ENCODE measurements at regions not wholly inside any gene's neighbourhood (a gene's known extent, or its start where the extent isn't known, plus 50 kb on each side); places are given as distances from the start of the nearest gene placed in this dataset.

- no peak for TF ChIP-seq TAF1 (IDR thresholded peaks at IDR 0.05; ENCODE audit: borderline replicate concordance, low read depth, low read length)
- H3K9me3 ChIP-seq, result no peaks in the 10 kb centered on the region
- H3K9me2 ChIP-seq, result no peaks in the 10 kb centered on the region
- H3K4me3 ChIP-seq (ENCODE audit: low read depth in 2 of 2, low read length in 1 of 2), result no peak overlapping the region
- no peaks in the 10 kb centered on the region for H4K20me1 ChIP-seq (ENCODE audit: insufficient read depth)
- ChIA-PET POLR2A (no interaction called here), CTCF (interaction anchor here (1.2 kb wide), 1 partner anchor 256 kb away, joined by 4 read pairs; no protein-coding TSS in a partner anchor)
- H3K9ac ChIP-seq, result no peak overlapping the region
- DNase-seq, result no peak
- H3K4me1 ChIP-seq (ENCODE audit: control insufficient read depth in 1 of 2, insufficient read depth in 2 of 2, low read depth in 1 of 2, low read length in 1 of 2), result peaks cover 0 to 3% of the 10 kb centered on the region in 2 experiments; a peak in 1 of 4 replicates
- 0% methylated on average over 1 of the region's 1 CpG for WGBS (ENCODE audit: low lambda C conversion rate)
- H3K36me3 ChIP-seq (replicated peaks in 1 of 2; ENCODE audit: control insufficient read depth in 1 of 2, insufficient read depth in 2 of 2, low read length in 1 of 2), result no peaks in the 10 kb centered on the region
- H2AFZ ChIP-seq (ENCODE audit: low read depth), result no peak overlapping the region
- no peaks in the 10 kb centered on the region for H3F3A ChIP-seq (replicated peaks; ENCODE audit: insufficient read depth)
- H3K4me2 ChIP-seq, result no peak overlapping the region
- no peaks in the 10 kb centered on the region for H3K79me2 ChIP-seq (ENCODE audit: insufficient read depth)
- no peaks in the 10 kb centered on the region for H3K27me3 ChIP-seq (ENCODE audit: insufficient read depth)
- no peak overlapping the region for H3K27ac ChIP-seq (ENCODE audit: low read depth in 2 of 2, low read length in 1 of 2)
These were observed 163.9 kb downstream of the ASCL4 start for GRCh38 chr12:107938446-107938845.

DNA sequence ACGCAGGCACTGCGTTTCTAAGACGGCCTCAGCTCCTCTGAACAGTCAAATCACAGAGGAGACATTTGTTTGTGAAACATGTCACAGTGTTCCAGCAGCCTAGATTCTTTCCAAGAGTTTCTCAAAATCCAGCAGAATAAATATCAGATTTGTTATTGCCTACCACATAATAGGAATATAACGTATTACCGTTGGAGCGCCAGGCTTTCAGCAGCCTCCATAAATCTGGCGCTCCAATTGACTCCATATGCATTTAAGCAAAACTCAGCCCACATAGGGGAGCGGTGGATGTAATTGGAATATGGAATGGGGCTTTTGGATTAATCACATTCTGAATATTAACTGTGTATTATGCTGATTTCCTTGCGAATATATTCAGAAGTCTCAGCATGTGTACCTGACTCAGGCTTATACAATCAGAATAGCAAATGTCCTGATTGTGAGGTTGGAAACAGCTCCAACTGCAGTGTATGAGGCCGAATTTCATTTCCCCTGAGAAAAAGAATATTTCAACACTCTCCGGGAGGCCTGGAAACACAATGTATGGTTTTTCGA, 174.0 kb downstream of the ASCL4 start:
- Histone ChIP-seq H2AFZ (ENCODE audit: low read depth) (no peak overlapping the region), H3K27me3 (ENCODE audit: insufficient read depth) (no peaks in the 10 kb centered on the region), H3K9me2 (no peaks in the 10 kb centered on the region), H3K9me3 (no peaks in the 10 kb centered on the region), H4K20me1 (ENCODE audit: insufficient read depth) (no peaks in the 10 kb centered on the region), H3K4me3 (ENCODE audit: low read depth in 2 of 2, low read length in 1 of 2) (no peak overlapping the region), H3K27ac (ENCODE audit: low read depth in 2 of 2, low read length in 1 of 2) (no peak overlapping the region), H3K4me1 (ENCODE audit: control insufficient read depth in 1 of 2, insufficient read depth in 2 of 2, low read depth in 1 of 2, low read length in 1 of 2) (no peaks in the 10 kb centered on the region), H3K4me2 (no peak overlapping the region), H3F3A (replicated peaks; ENCODE audit: insufficient read depth) (no peaks in the 10 kb centered on the region), H3K36me3 (replicated peaks in 1 of 2; ENCODE audit: control insufficient read depth in 1 of 2, insufficient read depth in 2 of 2, low read length in 1 of 2) (no peaks in the 10 kb centered on the region), H3K79me2 (ENCODE audit: insufficient read depth) (no peaks in the 10 kb centered on the region), H3K9ac (no peak overlapping the region)
- 54% methylated on average over 12 of the region's 12 CpGs for WGBS (ENCODE audit: low lambda C conversion rate)
- ChIA-PET POLR2A (no interaction called here), CTCF (interaction anchor here (1.2 kb wide), 1 partner anchor 30 kb away, joined by 5 read pairs; no protein-coding TSS in a partner anchor)
- no peak for TF ChIP-seq RAD21 (IDR thresholded peaks at IDR 0.05; ENCODE audit: low read length)
- no peak for TF ChIP-seq NRF1 (IDR thresholded peaks at IDR 0.05; ENCODE audit: low read depth, low read length)
- TF ChIP-seq, protein P1, sequence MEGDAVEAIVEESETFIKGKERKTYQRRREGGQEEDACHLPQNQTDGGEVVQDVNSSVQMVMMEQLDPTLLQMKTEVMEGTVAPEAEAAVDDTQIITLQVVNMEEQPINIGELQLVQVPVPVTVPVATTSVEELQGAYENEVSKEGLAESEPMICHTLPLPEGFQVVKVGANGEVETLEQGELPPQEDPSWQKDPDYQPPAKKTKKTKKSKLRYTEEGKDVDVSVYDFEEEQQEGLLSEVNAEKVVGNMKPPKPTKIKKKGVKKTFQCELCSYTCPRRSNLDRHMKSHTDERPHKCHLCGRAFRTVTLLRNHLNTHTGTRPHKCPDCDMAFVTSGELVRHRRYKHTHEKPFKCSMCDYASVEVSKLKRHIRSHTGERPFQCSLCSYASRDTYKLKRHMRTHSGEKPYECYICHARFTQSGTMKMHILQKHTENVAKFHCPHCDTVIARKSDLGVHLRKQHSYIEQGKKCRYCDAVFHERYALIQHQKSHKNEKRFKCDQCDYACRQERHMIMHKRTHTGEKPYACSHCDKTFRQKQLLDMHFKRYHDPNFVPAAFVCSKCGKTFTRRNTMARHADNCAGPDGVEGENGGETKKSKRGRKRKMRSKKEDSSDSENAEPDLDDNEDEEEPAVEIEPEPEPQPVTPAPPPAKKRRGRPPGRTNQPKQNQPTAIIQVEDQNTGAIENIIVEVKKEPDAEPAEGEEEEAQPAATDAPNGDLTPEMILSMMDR (IDR thresholded peaks at IDR 0.05), result no peak
- no peak for TF ChIP-seq NFIC (IDR thresholded peaks at IDR 0.05; ENCODE audit: borderline replicate concordance)
- TF ChIP-seq RXRA (IDR thresholded peaks at IDR 0.05; ENCODE audit: borderline replicate concordance, low read depth), result no peak
- TF ChIP-seq POLR2AphosphoS5 (IDR thresholded peaks at IDR 0.05; ENCODE audit: low read depth, low read length), result no peak
- DNase-seq, result no peak

GRCh38 chr12:107951024-107951423, 176.5 kb downstream of the ASCL4 start:
- Histone ChIP-seq H3K27ac (ENCODE audit: low read depth in 2 of 2, low read length in 1 of 2) (no peak overlapping the region), H2AFZ (ENCODE audit: low read depth) (no peak overlapping the region), H3K36me3 (replicated peaks in 1 of 2; ENCODE audit: control insufficient read depth in 1 of 2, insufficient read depth in 2 of 2, low read length in 1 of 2) (no peaks in the 10 kb centered on the region), H3K4me1 (ENCODE audit: control insufficient read depth in 1 of 2, insufficient read depth in 2 of 2, low read depth in 1 of 2, low read length in 1 of 2) (no peaks in the 10 kb centered on the region), H3K4me2 (no peak overlapping the region), H3K9me3 (no peaks in the 10 kb centered on the region), H3K9ac (no peak overlapping the region), H3F3A (replicated peaks; ENCODE audit: insufficient read depth) (no peaks in the 10 kb centered on the region), H4K20me1 (ENCODE audit: insufficient read depth) (no peaks in the 10 kb centered on the region), H3K9me2 (no peaks in the 10 kb centered on the region), H3K27me3 (ENCODE audit: insufficient read depth) (no peaks in the 10 kb centered on the region), H3K4me3 (ENCODE audit: low read depth in 2 of 2, low read length in 1 of 2) (no peak overlapping the region), H3K79me2 (ENCODE audit: insufficient read depth) (no peaks in the 10 kb centered on the region)
- WGBS (ENCODE audit: low lambda C conversion rate), result 22% methylated on average over 2 of the region's 2 CpGs
- CTCF ChIA-PET, result interaction anchor here (1.0 to 1.4 kb wide), 2 partner anchors 23 to 31 kb away, joined by 3 read pairs; no protein-coding TSS in a partner anchor
- no peak for DNase-seq
- TF ChIP-seq, protein P2, sequence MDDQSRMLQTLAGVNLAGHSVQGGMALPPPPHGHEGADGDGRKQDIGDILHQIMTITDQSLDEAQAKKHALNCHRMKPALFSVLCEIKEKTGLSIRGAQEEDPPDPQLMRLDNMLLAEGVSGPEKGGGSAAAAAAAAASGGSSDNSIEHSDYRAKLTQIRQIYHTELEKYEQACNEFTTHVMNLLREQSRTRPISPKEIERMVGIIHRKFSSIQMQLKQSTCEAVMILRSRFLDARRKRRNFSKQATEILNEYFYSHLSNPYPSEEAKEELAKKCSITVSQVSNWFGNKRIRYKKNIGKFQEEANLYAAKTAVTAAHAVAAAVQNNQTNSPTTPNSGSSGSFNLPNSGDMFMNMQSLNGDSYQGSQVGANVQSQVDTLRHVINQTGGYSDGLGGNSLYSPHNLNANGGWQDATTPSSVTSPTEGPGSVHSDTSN (IDR thresholded peaks at IDR 0.05), result no peak
- TF ChIP-seq SMC3 (IDR thresholded peaks at IDR 0.05; ENCODE audit: low read depth, low read length), result no peak
- no peak for TF ChIP-seq RAD21 (IDR thresholded peaks at IDR 0.05; ENCODE audit: low read length)
- no peak for TF ChIP-seq USF1 (IDR thresholded peaks at IDR 0.05; ENCODE audit: borderline replicate concordance, low read depth)
- POLR2A ChIA-PET, result no interaction called here

All from SK-N-SH (cell line).